Activated T-cell treated with anti-CD3 and anti-CD28 coated beads, Interleukin-2, amount 50 U/mL, for 24 hours (primary cell): ENCODE measurements at regions not wholly inside any gene's neighbourhood (a gene's known extent, or its start where the extent isn't known, plus 50 kb on each side); places are given as distances from the start of the nearest gene placed in this dataset.

Source experiments
- DNase-seq: peaks from one replicate; pipeline ENCODE4 v3.0.0-alpha.2; 2020
- H3K27ac Mint-ChIP-seq: 2 replicates; pipeline ENCODE4 v1.8.0; 2020; ENCODE audit warnings: mild to moderate bottlenecking, mixed read lengths
- H3K27me3 Mint-ChIP-seq: 2 replicates; pipeline ENCODE4 v1.8.0; 2020; ENCODE audit warnings: mixed read lengths
- H3K36me3 Mint-ChIP-seq: 2 replicates; pipeline ENCODE4 v1.8.0; 2020; ENCODE audit warnings: low read depth, mixed read lengths
- H3K4me1 Mint-ChIP-seq: 2 replicates; pipeline ENCODE4 v1.8.0; 2020; ENCODE audit warnings: low read depth, mixed read lengths
- H3K4me3 Mint-ChIP-seq: 2 replicates; pipeline ENCODE4 v1.8.0; 2020; ENCODE audit warnings: mild to moderate bottlenecking, moderate library complexity, mixed read lengths
- H3K9me3 Mint-ChIP-seq: 2 replicates; pipeline ENCODE4 v1.8.0; 2020; ENCODE audit warnings: mixed read lengths

- Mint-ChIP-seq H3K4me3 (no peak overlapping the region), H3K9me3 (no peaks in the 10 kb centered on the region), H3K27me3 (peaks cover 5% of the 10 kb centered on the region), H3K36me3 (no peaks in the 10 kb centered on the region), H3K4me1 (no peaks in the 10 kb centered on the region), H3K27ac (no peak overlapping the region)
- DNase-seq = no peak
These were observed 503.6 kb upstream of the SMIM21 start for GRCh38 chr18:75931079-75931478.

GRCh38 chr18:75928706-75929105, 501.2 kb upstream of the SMIM21 start:
- Mint-ChIP-seq H3K4me3 (no peak overlapping the region), H3K9me3 (no peaks in the 10 kb centered on the region), H3K27me3 (no peaks in the 10 kb centered on the region), H3K4me1 (no peaks in the 10 kb centered on the region), H3K36me3 (no peaks in the 10 kb centered on the region), H3K27ac (no peak overlapping the region)
- no peak for DNase-seq

- Mint-ChIP-seq H3K4me3 (no peak overlapping the region), H3K9me3 (no peaks in the 10 kb centered on the region), H3K4me1 (no peaks in the 10 kb centered on the region), H3K36me3 (no peaks in the 10 kb centered on the region), H3K27ac (no peak overlapping the region), H3K27me3 (no peaks in the 10 kb centered on the region)
- no peak for DNase-seq
These were observed 500.3 kb upstream of the SMIM21 start for GRCh38 chr18:75927791-75928190.

DNA sequence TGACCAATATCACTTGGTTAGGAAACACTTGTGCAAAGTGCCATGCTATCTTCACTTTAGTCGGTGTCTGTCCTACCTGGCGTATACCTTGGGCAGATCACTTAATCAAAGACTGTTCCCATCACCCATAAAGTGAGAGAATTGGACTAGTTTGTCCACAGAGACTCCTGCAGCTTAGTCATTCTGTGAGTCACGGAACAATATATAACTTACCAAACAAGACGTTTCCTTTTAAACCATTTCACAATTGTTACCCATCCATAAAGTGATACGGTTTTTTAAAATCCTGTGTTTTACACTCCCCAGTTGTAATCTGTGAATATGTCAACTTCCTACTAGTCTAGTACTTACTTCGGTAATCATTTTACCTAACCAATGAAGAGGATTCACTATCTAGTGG, 499.3 kb upstream of the SMIM21 start:
- no peak for DNase-seq
- no peaks in the 10 kb centered on the region for H3K36me3 Mint-ChIP-seq
- H3K4me1 Mint-ChIP-seq = no peaks in the 10 kb centered on the region
- no peak overlapping the region for H3K27ac Mint-ChIP-seq
- H3K4me3 Mint-ChIP-seq = no peak overlapping the region
- no peaks in the 10 kb centered on the region for H3K9me3 Mint-ChIP-seq
- H3K27me3 Mint-ChIP-seq = no peaks in the 10 kb centered on the region

GRCh38 chr18:75923169-75923568, 495.7 kb upstream of the SMIM21 start:
- Mint-ChIP-seq H3K4me3 (no peak overlapping the region), H3K27ac (no peak overlapping the region), H3K27me3 (peaks cover 2% of the 10 kb centered on the region), H3K36me3 (no peaks in the 10 kb centered on the region), H3K4me1 (no peaks in the 10 kb centered on the region), H3K9me3 (no peaks in the 10 kb centered on the region)
- no peak for DNase-seq

GRCh38 chr18:75916624-75916982, 489.1 kb upstream of the SMIM21 start:
- Mint-ChIP-seq H3K4me3 (no peak overlapping the region), H3K27me3 (peaks cover 31% of the 10 kb centered on the region)

DNA sequence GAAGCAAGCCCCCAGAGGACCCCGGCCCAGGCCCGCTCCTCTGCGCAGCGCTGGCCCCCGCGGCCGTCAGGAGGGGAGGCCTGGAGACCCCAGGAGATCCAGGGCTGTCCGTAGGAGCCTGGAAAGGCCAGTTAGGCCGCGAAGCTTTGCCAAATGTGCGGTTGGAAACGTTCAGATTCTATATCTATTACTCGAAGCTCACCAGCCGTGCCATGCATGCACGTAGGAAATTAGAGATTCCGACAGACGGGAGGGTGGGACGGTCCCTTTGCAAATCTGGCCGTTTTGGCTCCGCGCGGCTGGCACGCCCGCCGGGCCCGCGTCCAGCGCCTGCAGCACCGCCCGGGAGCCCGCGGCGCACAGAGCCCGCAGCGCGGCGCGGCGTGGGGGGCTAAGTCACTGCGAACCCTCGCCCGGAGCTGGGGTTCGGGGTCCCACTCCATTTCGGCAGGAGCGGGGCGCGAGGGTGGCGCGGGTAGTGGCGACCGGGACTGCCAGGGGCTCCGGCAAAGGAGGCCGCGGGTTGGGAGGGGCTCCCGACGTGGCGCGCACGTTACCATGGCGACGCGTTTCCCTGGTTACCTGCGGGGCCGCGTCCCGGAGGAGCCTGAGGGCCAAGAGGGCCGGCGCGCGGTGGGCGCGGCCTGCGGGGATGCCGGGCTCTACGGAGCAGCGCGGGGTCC, 488.6 kb upstream of the SMIM21 start:
- Mint-ChIP-seq H3K9me3 (no peaks in the 10 kb centered on the region), H3K36me3 (no peaks in the 10 kb centered on the region), H3K27me3 (peaks cover 31% of the 10 kb centered on the region), H3K4me1 (no peaks in the 10 kb centered on the region), H3K4me3 (no peak overlapping the region), H3K27ac (no peak overlapping the region)
- no peak for DNase-seq

More at GRCh38 chr18:75916624-75916982, 489.1 kb upstream of the SMIM21 start:
- no peaks in the 10 kb centered on the region for H3K36me3 Mint-ChIP-seq
- no peak for DNase-seq
- H3K27ac Mint-ChIP-seq = no peak overlapping the region
- no peaks in the 10 kb centered on the region for H3K9me3 Mint-ChIP-seq
- H3K4me1 Mint-ChIP-seq = no peaks in the 10 kb centered on the region

DNA sequence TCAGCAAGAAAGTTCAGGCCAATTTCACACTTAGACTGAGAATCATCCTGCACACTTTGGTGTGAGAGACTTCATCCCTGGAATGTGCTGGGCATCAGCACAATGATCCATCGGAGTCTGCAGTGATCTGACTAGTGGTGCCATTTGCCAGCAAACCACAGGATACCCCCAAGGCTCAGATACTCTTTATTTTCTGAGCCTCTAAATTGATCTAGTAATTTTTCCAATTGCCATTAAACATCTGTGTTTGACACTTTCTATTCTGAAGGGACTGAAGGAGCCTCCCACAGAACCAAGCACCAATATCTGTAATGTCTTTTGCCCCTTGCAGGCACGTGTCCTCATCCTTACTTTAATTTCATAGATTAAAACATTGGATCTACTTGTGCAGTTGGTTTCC, 485.3 kb upstream of the SMIM21 start:
- no peaks in the 10 kb centered on the region for H3K4me1 Mint-ChIP-seq
- peaks cover 26% of the 10 kb centered on the region for H3K27me3 Mint-ChIP-seq
- no peaks in the 10 kb centered on the region for H3K36me3 Mint-ChIP-seq
- H3K4me3 Mint-ChIP-seq = no peak overlapping the region
- no peaks in the 10 kb centered on the region for H3K9me3 Mint-ChIP-seq
- H3K27ac Mint-ChIP-seq = no peak overlapping the region
- DNase-seq = no peak

DNA sequence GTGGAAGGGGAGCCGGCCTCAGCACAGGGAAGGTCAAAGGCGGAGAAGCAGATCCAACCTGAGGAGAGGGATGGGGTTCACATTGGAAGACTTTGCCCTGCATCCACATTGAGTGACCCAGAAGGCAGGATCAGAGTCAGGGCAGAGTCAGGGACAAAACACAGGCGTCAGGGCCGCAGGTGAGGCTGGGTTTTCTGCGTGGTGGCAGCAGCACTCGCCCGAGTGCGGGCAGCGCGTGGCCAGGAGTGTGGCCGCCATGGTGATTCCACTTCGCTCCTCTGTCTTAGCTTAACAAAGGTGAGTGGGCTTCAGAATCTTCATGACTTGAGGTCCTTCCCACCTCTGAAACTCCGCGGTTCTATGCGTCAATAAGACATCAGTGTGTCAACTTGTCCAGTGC, 476.9 kb upstream of the SMIM21 start:
- Mint-ChIP-seq H3K27ac (no peak overlapping the region), H3K9me3 (no peaks in the 10 kb centered on the region), H3K4me3 (no peak overlapping the region), H3K4me1 (no peaks in the 10 kb centered on the region), H3K27me3 (no peaks in the 10 kb centered on the region), H3K36me3 (no peaks in the 10 kb centered on the region)
- DNase-seq = no peak

- Mint-ChIP-seq H3K27ac (no peak overlapping the region), H3K36me3 (no peaks in the 10 kb centered on the region), H3K9me3 (no peaks in the 10 kb centered on the region), H3K4me3 (no peak overlapping the region), H3K27me3 (no peaks in the 10 kb centered on the region), H3K4me1 (no peaks in the 10 kb centered on the region)
- DNase-seq = no peak
These were observed 471.1 kb upstream of the SMIM21 start for GRCh38 chr18:75898651-75899050.

GRCh38 chr18:75897386-75897785, 469.9 kb upstream of the SMIM21 start:
- H3K4me1 Mint-ChIP-seq = no peaks in the 10 kb centered on the region
- DNase-seq = no peak
- no peaks in the 10 kb centered on the region for H3K9me3 Mint-ChIP-seq
- no peak overlapping the region for H3K4me3 Mint-ChIP-seq
- H3K27me3 Mint-ChIP-seq = no peaks in the 10 kb centered on the region
- no peak overlapping the region for H3K27ac Mint-ChIP-seq
- no peaks in the 10 kb centered on the region for H3K36me3 Mint-ChIP-seq

GRCh38 chr18:75896865-75897264, 469.4 kb upstream of the SMIM21 start:
- Mint-ChIP-seq H3K4me1 (no peaks in the 10 kb centered on the region), H3K9me3 (no peaks in the 10 kb centered on the region), H3K27ac (no peak overlapping the region), H3K4me3 (no peak overlapping the region), H3K27me3 (peaks cover under 1% of the 10 kb centered on the region), H3K36me3 (no peaks in the 10 kb centered on the region)
- no peak for DNase-seq

DNA sequence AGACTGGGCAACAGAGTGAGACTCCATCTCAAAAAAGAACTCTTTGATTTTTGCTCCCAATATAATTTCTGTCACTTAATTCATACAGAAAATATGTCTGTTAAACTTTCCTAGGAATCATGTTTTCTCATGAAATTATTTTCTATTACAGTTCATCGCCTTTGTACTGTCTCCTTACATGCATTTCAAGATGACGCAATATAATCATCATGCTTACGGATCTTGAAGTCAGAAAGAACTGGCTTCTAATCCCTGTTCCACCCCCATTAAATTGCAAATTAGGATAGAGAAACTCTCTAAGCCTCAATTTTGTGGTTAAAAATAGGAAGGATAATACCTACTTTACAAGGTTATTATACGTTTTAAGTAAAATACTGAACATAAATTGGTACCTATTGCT, 467.6 kb upstream of the SMIM21 start:
- Mint-ChIP-seq H3K27me3 (peaks cover 6% of the 10 kb centered on the region), H3K4me3 (no peak overlapping the region), H3K4me1 (no peaks in the 10 kb centered on the region), H3K27ac (no peak overlapping the region), H3K36me3 (no peaks in the 10 kb centered on the region), H3K9me3 (no peaks in the 10 kb centered on the region)
- no peak for DNase-seq

DNA sequence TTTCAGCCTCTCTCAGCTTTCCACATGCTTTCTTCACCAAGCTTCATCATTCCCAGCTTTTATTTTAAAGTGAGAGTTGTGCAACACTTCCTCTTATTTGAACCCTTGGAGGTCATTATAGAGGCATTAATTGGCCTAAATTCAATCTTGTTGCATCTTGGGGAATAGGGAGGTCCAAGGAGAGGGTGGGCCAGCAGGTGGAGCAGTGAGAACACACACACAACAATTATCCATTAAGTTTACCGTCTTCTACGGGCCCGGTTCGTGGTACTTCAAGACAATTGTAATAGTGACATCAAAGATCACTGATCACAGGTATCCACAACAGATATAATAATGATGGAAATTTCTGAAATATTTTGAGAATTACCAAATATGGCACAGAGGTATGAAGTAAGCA, 457.2 kb upstream of the SMIM21 start:
- DNase-seq = no peak
- Mint-ChIP-seq H3K9me3 (no peaks in the 10 kb centered on the region), H3K4me3 (no peak overlapping the region), H3K27ac (no peak overlapping the region), H3K36me3 (no peaks in the 10 kb centered on the region), H3K4me1 (no peaks in the 10 kb centered on the region), H3K27me3 (peaks cover 8% of the 10 kb centered on the region)

- Mint-ChIP-seq H3K4me3 (no peak overlapping the region), H3K36me3 (no peaks in the 10 kb centered on the region), H3K27ac (no peak overlapping the region), H3K9me3 (peaks cover 18% of the 10 kb centered on the region), H3K4me1 (no peaks in the 10 kb centered on the region), H3K27me3 (peaks cover 3% of the 10 kb centered on the region)
- no peak for DNase-seq
These were observed 453.5 kb upstream of the SMIM21 start for GRCh38 chr18:75880925-75881504.

DNA sequence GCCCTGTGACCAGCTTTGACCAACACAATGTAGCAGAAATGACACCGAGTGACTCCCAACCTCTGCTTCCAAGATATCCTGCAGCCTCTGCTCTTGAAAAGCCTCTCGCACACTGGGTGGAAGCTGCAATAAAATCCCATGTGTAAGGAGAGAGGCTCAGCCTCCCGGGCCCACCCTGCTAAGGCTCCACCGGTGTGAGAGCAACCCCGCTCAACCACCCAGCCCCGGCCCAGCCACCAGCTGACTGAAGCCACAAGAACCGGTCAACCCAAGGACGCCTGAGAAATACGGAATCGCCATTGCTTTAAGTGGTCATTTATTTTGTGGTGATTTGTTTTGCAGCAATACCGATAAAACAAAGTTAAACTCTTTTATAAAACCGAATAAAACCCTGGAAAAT, 452.8 kb upstream of the SMIM21 start:
- Mint-ChIP-seq H3K36me3 (no peaks in the 10 kb centered on the region), H3K9me3 (peaks cover 18% of the 10 kb centered on the region), H3K27me3 (peaks cover 3% of the 10 kb centered on the region), H3K4me1 (no peaks in the 10 kb centered on the region), H3K4me3 (no peak overlapping the region), H3K27ac (no peak overlapping the region)
- no peak for DNase-seq
